Fibroblast of skin of scalp (primary cell): ENCODE measurements at regions not wholly inside any gene's neighbourhood (a gene's known extent, or its start where the extent isn't known, plus 50 kb on each side); places are given as distances from the start of the nearest gene placed in this dataset.
"Not testable (repeated sequence)": the region's sequence is repeated elsewhere in the genome, so short reads cannot be mapped to it uniquely, and the experiment has no call there.

Experiments used
- DNase-seq: peaks from one replicate; pipeline ENCODE4 v3.0.0-alpha.2; 2013

DNA sequence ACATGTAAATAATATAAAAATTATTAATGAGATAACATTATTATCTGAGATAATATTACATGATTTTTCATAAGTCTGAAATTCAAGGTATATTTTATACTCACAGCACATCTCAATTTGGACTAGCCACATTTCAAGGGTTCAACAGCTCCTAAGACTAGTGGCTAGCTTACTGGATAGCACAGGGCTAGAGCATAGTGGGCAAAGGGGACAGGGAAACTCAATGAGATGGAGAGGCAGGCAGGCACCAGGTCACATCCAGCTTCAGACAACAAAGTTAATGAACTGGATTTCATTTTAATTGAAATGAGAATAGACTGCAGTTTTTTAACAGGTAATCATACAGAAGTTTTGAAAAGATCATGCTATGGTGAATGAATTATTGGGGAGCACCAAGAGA lies 137.4 kb downstream of the NBPF8 start:
- DNase-seq, result not testable (repeated sequence)

DNA sequence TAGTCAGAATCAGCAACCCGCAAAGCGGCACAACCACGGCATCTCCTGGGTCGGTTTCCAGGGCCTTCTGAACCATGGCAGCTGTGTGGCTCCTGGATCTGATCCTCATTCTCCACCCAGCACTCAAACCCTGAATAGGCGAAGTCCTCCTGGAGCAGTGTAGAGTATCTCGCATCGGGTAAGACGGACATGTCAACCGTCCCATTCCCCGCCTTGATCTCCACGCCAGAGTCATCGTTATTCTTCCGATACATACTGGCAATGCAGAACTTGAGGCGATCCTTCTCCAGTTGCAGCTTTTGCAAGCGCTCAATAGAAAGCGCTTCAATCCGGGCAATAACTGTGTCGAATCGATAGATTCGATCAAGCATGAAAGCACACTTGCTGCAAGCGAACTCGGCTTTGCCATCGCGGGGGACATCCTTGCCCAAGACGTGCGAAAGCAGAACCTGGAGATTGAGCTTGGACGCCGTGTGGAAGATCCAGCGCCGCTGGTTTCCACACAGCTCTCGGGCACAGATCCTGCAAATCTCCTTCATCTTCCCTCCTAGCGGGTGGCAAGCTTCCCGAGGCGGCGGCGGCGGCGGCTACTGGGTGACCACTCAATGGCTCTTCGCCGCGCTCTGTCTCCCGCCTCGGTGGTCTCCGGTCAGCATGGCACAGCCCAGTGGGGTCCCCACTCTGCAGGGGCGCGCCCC lies 142.9 kb downstream of the NBPF8 start:
- DNase-seq, result peak; percentile 2

DNA sequence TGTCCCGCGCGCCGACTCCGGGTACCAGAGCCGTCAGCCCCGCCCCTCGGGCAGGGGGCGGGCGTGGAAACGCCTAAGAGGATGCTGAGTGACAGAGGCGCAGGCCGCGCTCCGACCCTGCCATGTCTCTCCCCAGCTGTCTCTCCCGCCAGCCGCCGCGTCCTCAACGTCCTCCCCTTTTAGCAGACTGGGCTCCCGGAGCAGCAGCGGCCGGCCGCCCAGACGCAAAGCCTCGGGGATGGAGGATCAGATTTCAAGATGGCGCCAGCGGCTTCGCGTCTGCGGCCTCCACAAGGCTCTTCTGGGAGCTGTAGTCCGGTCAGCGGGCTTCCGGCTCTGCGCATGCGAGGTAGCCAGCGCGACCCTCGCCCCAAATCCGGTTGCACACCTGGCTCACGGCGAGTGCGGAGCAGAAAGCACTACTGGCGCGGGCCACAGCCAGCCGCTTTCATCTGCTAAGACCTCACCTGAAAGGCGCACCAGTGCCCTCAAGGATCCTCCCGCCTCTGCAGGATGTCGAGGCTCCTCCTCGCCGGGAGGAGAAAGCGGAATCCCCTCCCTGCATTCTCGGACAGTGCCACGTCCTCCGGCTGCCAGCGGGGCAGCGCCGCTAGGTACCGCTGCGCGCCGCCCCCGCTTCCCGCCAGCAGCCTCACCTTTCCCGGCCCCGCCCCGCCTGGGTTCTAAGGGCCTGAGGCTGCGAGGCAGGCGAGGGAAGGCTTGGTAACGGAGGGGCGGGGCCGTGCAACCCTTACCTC lies 143.6 kb downstream of the NBPF8 start:
- peak; percentile 66 for DNase-seq

DNA sequence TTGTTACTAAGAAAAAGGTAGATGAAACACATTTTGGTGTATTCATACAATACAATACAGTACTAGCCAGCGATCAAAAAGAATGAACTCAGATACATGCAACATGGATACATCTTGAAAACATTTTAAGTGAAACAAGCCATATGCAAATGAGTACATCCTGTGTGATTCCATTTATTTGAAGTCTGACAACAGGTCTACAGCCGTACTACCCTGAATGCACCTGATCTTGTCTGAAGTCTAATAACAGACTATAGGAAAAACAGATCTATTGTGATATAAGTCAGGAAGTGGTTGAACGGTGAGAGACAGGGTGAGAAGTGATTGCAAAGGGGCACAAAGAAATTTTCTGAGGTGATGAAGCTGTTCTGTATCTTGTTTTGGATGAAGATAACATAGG lies 146.9 kb downstream of the NBPF8 start:
- DNase-seq, result not testable (repeated sequence)

DNA sequence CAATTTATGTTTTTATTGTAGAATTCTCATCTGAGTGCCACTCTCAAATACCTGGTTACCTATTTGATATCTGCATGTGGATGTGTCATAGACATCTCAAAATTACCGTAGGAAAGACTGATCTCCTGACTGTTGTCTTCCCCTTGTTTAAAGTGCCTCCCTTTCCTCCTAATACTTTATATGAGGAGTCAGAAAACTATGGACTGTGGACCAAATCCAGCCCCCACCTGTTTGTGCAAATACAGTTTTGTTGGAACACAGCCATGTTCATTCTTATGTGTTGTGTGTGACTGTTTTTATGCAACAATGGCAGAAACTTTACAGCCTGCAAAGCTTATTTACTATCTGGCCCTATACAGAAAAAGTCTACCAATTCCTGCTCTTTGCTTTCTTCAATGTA lies 150.6 kb downstream of the NBPF8 start:
- not testable (repeated sequence) for DNase-seq

DNA sequence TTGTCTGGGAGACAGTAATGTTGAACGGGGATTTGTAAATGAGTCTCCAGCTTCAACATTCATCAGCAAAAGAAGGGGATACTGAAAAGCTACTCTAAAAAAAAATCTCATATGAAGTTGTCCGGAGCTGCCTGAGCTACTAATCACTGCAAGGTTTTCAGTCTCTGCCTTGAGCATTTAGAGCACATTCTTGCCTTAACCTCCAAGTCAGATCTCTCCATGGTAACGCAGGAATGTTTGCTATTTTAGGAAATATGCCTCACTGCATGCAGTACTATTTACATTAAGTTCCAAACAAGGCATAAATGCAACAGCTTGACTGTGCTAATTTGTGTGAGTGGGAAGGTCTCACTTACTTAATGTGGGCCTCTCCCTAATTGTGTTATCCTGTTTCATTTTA lies 152.8 kb downstream of the NBPF8 start:
- DNase-seq, result not testable (repeated sequence)

DNA sequence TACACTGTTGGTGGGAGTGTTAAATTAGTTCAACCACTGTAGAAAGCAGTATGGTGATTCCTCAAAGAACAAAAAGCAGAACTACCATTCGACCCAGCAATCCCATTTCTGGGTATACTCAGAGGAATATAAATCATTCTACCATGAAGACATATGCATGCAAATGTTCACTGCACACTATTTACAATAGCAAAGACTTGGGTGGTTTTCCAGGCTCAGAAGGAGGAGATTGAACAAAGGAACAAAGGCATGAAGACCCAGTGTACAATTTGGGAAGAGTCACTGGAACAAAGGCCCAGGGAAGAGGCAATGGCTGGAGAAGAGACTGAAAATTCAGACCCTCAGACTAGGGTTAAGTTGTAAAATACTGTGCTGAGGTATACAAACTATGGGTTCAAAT lies 148.5 kb upstream of the NBPF26 start:
- DNase-seq, result not testable (repeated sequence)

DNA sequence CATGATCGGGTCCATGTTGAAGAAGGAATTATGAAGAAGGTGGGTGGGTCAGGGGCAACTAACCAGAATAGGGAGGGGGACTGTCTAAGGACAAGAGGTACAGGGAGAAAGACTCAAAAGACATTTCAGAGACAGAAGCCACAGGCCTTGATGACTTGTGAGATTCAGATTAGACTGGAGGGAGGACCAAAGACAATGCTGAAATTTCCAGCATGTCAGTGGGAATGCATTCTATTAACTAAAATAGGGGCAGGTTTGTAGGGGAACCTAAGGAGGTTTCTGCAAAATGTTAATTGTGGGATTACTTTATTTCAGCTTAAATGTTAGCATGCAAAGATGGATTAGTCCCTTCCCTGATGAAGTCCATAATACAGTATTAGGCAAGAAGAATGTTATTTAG lies 141.6 kb upstream of the NBPF26 start:
- not testable (repeated sequence) for DNase-seq

DNA sequence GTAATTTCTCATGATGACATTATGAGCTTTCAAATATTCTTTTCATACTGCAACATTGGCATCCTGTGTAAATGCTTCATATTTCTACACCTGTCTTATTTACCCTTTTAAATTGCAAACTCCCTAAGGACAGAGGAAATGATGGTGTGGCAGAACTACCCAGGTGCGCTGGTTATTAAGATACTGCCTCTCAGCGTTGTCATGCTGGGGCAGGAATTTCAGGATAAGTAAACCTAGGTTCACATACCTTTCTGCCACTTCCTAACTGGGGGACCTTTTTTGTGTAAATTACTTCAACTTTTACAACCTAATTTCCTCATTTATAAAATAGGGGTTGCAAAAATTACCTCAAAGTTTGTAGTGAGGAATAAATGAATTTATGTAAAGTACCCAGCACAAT lies 137.7 kb upstream of the NBPF26 start:
- not testable (repeated sequence) for DNase-seq

DNA sequence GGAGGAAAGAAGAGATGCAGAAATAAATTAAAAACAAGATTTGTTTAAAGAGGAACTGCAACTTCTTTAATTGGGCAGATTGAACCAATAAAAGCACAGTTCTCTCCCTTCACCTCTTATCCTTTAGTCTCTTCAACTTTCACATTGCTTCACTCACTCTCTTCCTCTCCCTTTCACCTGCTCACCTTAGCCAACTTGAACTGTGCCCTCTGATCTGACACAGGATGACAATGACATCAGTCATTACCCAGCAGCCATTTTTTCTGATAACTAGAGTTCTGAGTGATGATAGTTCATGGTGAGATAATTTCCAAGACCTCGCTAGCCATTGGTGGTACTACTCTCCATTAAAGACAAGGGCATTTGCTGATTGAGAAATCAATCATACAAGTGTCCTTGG lies 134.9 kb upstream of the NBPF26 start:
- not testable (repeated sequence) for DNase-seq

DNA sequence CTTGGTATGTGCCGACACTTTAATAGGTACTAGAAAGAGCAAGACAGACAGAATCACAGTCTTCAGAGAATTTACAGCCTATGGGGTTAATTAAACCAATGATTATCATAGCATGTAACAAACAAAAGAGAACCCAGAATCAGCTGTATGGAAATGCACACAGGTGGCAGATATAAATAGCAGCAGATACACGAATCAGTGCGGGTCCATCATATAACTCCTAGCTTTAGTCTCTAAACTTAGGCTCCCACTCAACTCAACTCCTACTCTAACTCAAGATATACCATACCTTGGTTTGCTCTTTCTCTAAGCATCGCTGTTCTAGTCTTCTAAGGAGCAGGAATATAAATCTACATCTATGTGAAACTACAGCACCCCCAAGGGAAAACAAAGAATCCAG lies 132.0 kb upstream of the NBPF26 start:
- not testable (repeated sequence) for DNase-seq

DNA sequence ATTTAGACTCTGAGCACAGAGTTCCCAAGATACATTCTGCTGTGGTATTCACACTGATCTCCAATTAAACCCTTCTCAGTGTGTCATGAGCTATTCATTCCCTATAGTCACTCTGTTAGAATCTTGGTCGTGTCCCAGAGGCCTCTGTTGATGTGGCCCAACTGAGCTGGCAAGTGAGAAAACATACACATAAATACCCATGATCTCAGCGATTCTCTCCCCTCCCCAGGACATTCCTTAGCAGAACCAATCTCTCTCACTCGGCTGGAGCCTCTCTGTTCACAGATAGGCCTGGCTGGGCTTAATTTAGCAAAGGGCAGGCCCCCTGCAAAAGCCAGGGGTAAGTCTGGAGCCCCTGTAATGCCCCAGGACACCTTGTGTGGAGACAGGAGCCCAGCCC lies 130.8 kb upstream of the NBPF26 start:
- DNase-seq, result not testable (repeated sequence)

DNA sequence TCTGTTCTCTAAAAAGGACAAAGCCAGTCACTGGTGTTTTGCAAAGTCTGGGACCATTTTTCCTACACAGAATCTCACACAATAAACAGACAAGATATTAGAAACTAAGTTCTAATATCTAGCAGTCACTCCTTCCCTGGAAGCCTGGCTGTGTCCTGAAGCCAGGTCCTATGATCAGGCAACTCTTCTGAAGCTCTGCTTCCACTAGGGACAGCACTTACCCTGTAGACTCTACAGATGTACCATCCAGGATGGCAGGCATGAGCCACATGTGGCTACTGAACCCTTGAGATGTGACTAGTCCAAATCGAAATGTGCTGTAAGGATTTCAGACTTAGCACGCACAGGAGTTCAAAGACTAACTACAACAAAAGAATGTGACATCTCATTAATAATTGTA lies 130.1 kb upstream of the NBPF26 start:
- not testable (repeated sequence) for DNase-seq

DNA sequence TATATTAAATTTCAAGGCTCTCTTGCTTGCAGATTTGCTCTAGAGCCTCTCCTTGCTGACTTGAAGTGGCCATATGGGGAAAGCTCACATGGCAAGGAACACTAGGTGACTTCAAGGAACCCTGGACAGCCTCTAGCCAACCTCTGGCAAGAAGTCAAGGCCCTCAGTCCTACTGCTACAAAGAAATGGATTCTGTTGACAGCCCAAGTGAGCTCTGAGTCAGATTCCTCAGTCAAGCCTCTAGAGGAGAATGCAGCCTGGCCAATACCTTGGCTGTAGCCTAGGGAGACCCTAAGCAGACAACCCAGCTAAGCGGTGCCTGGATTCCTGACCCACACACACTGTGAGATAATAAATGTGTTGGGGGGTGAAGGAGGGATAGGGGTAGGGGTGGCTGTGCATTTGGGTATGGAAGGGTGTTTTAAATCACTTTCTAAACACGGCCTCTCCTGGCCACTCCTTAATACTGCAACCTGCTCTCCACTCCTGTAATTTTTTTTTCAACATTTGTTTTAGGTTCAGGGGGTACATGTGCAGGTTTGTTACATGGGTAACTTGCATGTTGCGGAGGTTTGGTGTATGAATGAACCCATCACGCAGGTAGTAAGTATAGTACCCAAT lies 125.3 kb upstream of the NBPF26 start:
- DNase-seq, result not testable (repeated sequence)

DNA sequence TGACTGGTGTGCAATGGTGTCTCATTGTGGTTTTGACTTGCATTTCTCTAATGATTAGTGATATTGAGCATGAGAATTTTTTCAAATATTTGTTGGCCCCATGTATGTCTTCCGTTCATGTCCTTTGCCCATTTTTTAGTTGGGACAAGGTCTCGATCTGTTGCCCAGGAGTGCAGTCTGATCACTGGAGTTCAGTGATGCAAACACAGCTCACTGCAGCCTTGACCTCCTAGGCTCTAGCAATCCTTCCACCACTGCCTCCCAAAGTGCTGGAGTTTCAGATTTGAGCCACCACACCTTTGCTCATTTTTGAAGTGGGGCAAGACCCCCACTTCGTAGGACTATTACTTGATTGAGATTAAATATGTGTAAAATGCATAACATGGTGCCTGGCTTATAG lies 124.2 kb upstream of the NBPF26 start:
- not testable (repeated sequence) for DNase-seq

DNA sequence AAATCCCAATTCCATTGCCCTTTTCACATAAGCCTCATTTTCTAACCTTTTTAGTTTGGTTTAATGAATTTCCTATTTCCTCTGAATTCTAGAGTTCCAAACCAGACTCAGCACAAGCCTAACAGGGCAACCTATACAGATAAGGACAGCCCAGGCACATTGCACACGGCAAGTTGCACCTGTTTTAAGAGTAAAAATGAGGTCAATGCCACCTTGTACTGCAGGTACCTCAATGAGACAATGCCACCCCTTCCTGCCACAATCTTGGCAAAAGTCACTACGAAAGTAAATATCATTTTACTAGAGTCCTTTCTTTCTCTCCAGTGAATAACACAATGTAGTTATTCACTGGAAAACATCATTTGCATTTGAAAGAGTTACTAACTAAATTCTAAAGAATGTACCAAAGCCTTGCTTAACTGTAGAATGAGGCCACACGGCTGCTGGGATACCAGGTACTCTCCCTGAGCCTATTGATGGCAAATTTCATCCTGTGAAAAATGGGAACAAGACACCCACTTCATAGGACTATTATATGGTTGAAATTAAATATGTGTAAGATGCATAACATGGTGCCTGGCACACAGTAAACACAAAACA lies 123.2 kb upstream of the NBPF26 start:
- DNase-seq, result not testable (repeated sequence)

DNA sequence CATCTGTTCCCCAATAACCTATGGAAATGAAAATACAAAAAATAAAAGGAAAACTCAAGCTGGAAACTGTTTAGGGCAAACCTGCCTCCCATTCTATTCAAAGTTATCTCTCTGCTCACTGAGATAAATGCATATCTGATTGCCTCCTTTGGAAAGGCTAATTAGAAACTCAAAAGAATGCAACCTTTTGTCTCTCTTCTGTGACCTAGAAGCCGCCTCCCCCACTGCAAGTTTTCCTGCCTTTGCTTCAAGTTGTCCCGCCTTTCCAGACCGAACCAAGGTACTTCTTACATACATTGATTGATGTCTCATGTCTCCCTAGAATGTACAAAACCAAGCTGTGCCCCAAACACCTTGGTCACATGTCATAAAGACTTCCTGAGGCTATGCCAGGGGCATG lies 115.9 kb upstream of the NBPF26 start:
- DNase-seq, result not testable (repeated sequence)

DNA sequence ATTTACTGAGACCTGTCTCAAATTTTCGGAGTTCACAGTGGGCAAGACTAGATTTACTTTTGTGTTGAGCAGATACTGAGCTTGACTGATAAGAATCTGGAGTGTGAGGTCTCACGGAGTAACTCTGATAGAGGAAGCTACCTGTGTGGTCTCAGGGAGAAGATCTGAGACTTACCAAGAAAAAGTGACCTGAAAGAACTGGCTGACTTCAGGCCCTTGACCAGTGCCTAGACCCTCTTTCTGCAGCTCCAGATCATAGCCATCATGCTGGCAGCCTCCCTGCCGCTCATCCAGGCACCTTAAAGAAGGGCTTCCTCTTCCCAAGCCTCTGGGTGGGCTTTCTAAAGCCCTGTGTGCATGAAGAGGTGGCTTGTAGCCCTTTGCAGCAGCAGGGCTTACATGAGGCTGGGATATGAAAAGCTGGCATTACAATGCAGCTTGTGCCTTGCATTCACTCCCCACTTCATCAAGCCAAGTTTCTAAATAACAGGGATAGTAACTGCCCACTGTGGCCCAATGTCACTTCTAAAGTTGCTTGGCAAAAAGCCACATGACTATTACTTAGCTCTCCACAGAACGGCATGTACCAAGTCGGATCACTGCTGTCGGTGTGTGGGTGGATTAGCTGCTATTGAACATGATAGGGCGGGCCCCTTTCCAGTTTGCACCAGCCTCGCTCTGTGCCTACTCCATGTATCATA lies 115.3 kb upstream of the NBPF26 start:
- not testable (repeated sequence) for DNase-seq

DNA sequence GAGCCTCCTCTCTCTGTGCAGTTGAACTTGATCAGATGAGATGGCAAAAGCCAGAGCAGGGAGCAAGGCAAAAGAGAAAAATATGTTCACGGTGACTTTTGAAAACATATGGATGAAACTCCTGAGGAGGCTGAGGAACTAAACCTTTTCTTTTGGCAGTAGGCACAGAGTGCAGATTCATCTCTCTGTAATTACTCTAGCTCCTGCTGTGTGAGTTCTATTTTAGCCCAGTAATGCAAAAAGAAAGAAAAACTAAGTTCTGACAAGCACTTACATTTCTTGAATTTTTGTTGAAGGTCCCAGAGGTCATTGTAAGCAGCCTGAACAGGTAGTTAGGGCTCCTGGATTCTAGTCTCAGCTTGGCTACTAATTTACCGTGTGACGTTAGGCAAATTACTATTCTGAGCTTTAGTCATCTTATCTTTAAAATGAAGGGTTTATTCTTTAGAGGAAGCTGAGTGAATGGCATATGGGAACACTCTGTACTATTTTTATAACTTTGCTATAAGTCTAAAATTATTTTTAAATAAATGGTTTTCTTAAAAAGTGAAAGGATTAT lies 114.7 kb upstream of the NBPF26 start:
- DNase-seq, result not testable (repeated sequence)

DNA sequence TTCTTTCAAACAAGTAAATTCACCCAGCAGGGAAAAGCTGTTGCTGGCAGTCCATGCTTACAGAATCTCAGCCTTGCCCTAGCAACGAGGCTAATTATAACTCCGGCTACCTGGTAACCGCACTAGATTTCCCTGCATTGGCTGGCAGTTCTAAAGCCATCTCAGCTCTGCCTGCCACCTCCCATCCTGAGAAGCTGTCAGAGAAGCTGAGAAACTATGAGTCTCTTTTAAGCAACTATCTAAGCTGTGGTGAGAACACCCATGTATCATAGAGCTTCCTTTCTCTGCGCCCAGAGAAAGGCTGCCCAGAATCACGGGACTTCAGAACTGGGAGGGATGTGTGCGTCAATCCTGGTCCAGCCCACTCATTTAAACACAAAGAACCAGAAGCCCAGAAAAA lies 113.9 kb upstream of the NBPF26 start:
- DNase-seq, result not testable (repeated sequence)

DNA sequence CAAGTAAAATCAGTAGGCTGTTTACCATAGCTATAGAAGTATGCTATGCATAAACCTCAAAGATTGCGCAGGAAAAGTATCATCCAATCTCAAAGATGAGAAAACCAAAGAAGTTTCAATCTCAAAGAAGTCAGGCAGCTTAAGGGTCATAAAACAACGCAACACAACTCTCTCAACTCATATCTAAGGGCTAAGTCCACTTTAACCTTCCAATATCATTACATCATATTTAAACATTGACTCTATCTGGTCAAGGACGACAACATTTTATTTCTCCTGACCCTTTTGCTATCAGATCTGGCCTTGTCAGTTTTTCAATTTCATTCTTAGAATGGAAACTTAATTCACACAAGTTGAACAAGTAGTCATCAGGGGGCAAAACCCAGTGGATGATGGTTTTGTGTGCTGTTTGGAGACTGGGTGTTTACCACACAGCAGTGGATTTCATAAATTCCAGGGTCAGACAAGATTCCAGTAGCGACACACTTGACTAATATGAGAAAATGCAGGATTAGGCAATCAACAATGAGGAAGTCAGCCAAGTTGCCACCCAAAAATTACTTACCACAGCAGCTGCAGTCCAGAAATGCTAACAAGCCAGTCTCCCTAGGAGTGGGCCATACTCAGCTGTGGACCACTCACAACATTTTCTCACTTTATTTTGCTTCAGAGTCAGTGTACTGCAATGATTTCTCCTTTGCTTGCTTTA lies 108.7 kb upstream of the NBPF26 start:
- not testable (repeated sequence) for DNase-seq

DNA sequence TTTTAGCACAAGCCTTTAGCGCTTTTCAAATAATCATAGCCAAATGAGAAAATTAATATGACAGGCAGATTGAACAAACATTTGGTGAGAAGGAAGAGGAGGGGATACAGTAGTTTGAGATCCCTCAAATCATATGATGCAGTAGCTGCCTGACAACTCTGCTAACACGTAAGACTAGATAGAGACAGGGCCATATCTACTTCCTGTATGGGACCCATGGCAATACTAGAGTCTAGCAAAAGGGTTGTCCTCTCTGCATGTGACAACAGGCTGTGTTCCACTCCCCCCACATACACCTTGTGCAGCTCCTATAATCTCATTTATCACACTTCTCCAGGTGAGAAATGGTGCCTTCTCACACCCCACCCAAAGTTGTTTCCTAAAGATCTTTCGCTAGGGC lies 106.3 kb upstream of the NBPF26 start:
- DNase-seq, result not testable (repeated sequence)
